Spleen (tissue), 11 donors: ENCODE measurements at regions not wholly inside any gene's neighbourhood (a gene's known extent, or its start where the extent isn't known, plus 50 kb on each side); places are given as distances from the start of the nearest gene placed in this dataset.

Source experiments
- DNase-seq: peaks from one replicate; pipeline ENCODE4 v3.0.0-alpha.2; 2020
- H3K27ac ChIP-seq, 8 donors: fragments of 200-600 bp; sonication (generic) in 7 of 8; 1 replicate in 4 of 8; 2 replicates in 4 of 8; pipeline versions ENCODE4 v1.5.0 to v1.8.0; 2016 to 2021; ENCODE audit warnings: inconsistent platforms in 4 of 8, mild to moderate bottlenecking in 4 of 8, moderate library complexity in 1 of 8
- H3K27me3 ChIP-seq, 7 donors: fragments of 200-600 bp; sonication (generic) in 6 of 7; replicated peaks in 1 of 7; 1 replicate in 4 of 7; 2 replicates in 3 of 7; pipeline versions ENCODE4 v1.5.0 to v1.8.0; 2016 to 2021; ENCODE audit warnings: inconsistent platforms in 3 of 7, mild to moderate bottlenecking in 1 of 7
- H3K36me3 ChIP-seq, 6 donors: fragments of 200-600 bp; sonication (generic) in 5 of 6; 1 replicate in 4 of 6; 2 replicates in 2 of 6; pipeline versions ENCODE4 v1.5.0 to v1.8.0; 2016 to 2021; ENCODE audit warnings: inconsistent platforms in 2 of 6
- H3K4me1 ChIP-seq, 6 donors: fragments of 200-600 bp; sonication (generic) in 5 of 6; 1 replicate in 3 of 6; 2 replicates in 3 of 6; pipeline versions ENCODE4 v1.5.0 to v1.8.0; 2016 to 2021; ENCODE audit warnings: inconsistent platforms in 3 of 6
- H3K4me3 ChIP-seq, 8 donors: fragments of 200-600 bp; sonication (generic) in 7 of 8; 1 replicate in 4 of 8; 2 replicates in 4 of 8; pipeline versions ENCODE4 v1.5.0 to v1.8.0; 2016 to 2021; ENCODE audit warnings: inconsistent platforms in 4 of 8, mild to moderate bottlenecking in 4 of 8, moderate library complexity in 2 of 8
- H3K9me3 ChIP-seq, 8 donors: fragments of 200-600 bp; sonication (generic) in 7 of 8; 1 replicate in 4 of 8; 2 replicates in 4 of 8; pipeline versions ENCODE4 v1.5.0 to v1.8.0; 2016 to 2021; ENCODE audit warnings: inconsistent platforms in 4 of 8
- CTCF ChIP-seq, 11 experiments: fragments of 200-600 bp in 7 of 11; fragments of 450-650 bp in 4 of 11; sonication (generic) in 4 of 11; IDR thresholded peaks in 8 of 11; conservative IDR thresholded peaks in 3 of 11; 1 replicate in 7 of 11; 2 replicates in 4 of 11; pipeline versions ENCODE4 v1.4.0 to v1.8.0; 2016 to 2021; ENCODE audit warnings: antibody characterized with exemption in 11 of 11, inconsistent platforms in 4 of 11, mild to moderate bottlenecking in 1 of 11
- POLR2A ChIP-seq, 3 donors: fragments of 450-650 bp; IDR thresholded peaks; one replicate each; pipeline ENCODE4 v1.5.1; 2017; ENCODE audit warnings: antibody characterized with exemption in 3 of 3, mild to moderate bottlenecking in 1 of 3
- POLR2AphosphoS5 ChIP-seq, 3 donors: sonication (generic); formaldehyde crosslinking; IDR thresholded peaks; one replicate each; pipeline ENCODE4 v1.5.1; 2017; ENCODE audit warnings: antibody characterized with exemption in 3 of 3
- WGBS, 5 donors: extraction: QIAGEN DNeasy Blood & Tissue Kit in 3 of 5; methylation state at CpG; one replicate each; pipeline versions ENCODE4 v1.1.5 to v1.1.7; 2013 to 2018; 5-methylcytosine and 5-hydroxymethylcytosine counted together
- intact Hi-C: fragments of 100-400 bp; cut with DNase I; formaldehyde crosslinking; loops from one replicate; pipeline ENCODE4 v1.15.0; 2023; ENCODE audit warnings: low total_unique reads
- donor health status: healthy with polysubstance abuse.
- donor health status: DM: no; HTN: no; CAD: no; lungs with moderate emphysema.
- donor health status: DM: no; HTN: no; CAD: no.
- donor health status: Bipolar disorder and iron deficiency.
- donor health status: healthy.
- donor health status: DM: no; HTN: no; CAD: no.
- donor health status: DM: yes; HTN: yes; CAD: no.

GRCh38 chr13:30078059-30078458, 227.6 kb upstream of the UBL3 start:
- intact Hi-C loops, result no loop called here
- Histone ChIP-seq H3K9me3 (peaks cover 0 to 5% (median 0%) of the 10 kb centered on the region in 8 donors), H3K4me1 (no peaks in the 10 kb centered on the region), H3K4me3 (no peak overlapping the region), H3K36me3 (no peaks in the 10 kb centered on the region), H3K27ac (no peak overlapping the region), H3K27me3 (no peaks in the 10 kb centered on the region)
- 77 to 88% (median 83%) methylated on average over 9 to 10 of the region's 10 CpGs for WGBS, 5 donors
- DNase-seq, result no peak
- TF ChIP-seq CTCF (IDR thresholded peaks at IDR 0.05 in 8 of 11, conservative IDR thresholded peaks at IDR 0.05 in 3 of 11), result no peak
- no peak for TF ChIP-seq POLR2A (IDR thresholded peaks at IDR 0.05)
- TF ChIP-seq POLR2AphosphoS5 (IDR thresholded peaks at IDR 0.05), result no peak

GRCh38 chr13:30077240-30077735, 226.9 kb upstream of the UBL3 start:
- 72 to 82% (median 76%) methylated on average over 4 of the region's 4 CpGs for WGBS, 5 donors
- no peak for TF ChIP-seq POLR2A (IDR thresholded peaks at IDR 0.05)
- TF ChIP-seq CTCF (IDR thresholded peaks at IDR 0.05 in 8 of 11, conservative IDR thresholded peaks at IDR 0.05 in 3 of 11), result no peak
- TF ChIP-seq POLR2AphosphoS5 (IDR thresholded peaks at IDR 0.05), result no peak
- Histone ChIP-seq H3K4me1 (no peaks in the 10 kb centered on the region), H3K4me3 (no peak overlapping the region), H3K9me3 (peaks cover 0 to 5% (median 0%) of the 10 kb centered on the region in 8 donors), H3K36me3 (no peaks in the 10 kb centered on the region), H3K27me3 (no peaks in the 10 kb centered on the region), H3K27ac (no peak overlapping the region)
- no peak for DNase-seq
- intact Hi-C loops, result no loop called here

- no peak overlapping the region for H3K4me3 ChIP-seq
- H3K27ac ChIP-seq, result no peak overlapping the region
- no peaks in the 10 kb centered on the region for H3K27me3 ChIP-seq
- H3K36me3 ChIP-seq, result no peaks in the 10 kb centered on the region
- 87 to 95% (median 90%) methylated on average over 10 of the region's 10 CpGs for WGBS, 5 donors
- no peak for TF ChIP-seq POLR2A (IDR thresholded peaks at IDR 0.05)
- no peak for TF ChIP-seq CTCF (IDR thresholded peaks at IDR 0.05 in 8 of 11, conservative IDR thresholded peaks at IDR 0.05 in 3 of 11)
- no peak for TF ChIP-seq POLR2AphosphoS5 (IDR thresholded peaks at IDR 0.05)
- no peak for DNase-seq
- no peaks in the 10 kb centered on the region for H3K4me1 ChIP-seq
- H3K9me3 ChIP-seq, result no peaks in the 10 kb centered on the region
- intact Hi-C loops, result no loop called here
These were observed 224.7 kb upstream of the UBL3 start for GRCh38 chr13:30074955-30075614.

GRCh38 chr13:30074431-30074830, 224.0 kb upstream of the UBL3 start:
- H3K36me3 ChIP-seq, result no peaks in the 10 kb centered on the region
- H3K27ac ChIP-seq, result no peak overlapping the region
- DNase-seq, result no peak
- H3K4me3 ChIP-seq, result no peak overlapping the region
- TF ChIP-seq CTCF (IDR thresholded peaks at IDR 0.05 in 8 of 11, conservative IDR thresholded peaks at IDR 0.05 in 3 of 11) (no peak), POLR2AphosphoS5 (IDR thresholded peaks at IDR 0.05) (no peak), POLR2A (IDR thresholded peaks at IDR 0.05) (no peak)
- no peaks in the 10 kb centered on the region for H3K9me3 ChIP-seq
- H3K27me3 ChIP-seq, result no peaks in the 10 kb centered on the region
- intact Hi-C loops, result no loop called here
- WGBS, 5 donors, result 81 to 94% (median 90%) methylated on average over 3 of the region's 3 CpGs
- H3K4me1 ChIP-seq, result no peaks in the 10 kb centered on the region
